Endometrial microvascular endothelial cells (primary cell): ENCODE measurements at regions not wholly inside any gene's neighbourhood (a gene's known extent, or its start where the extent isn't known, plus 50 kb on each side); places are given as distances from the start of the nearest gene placed in this dataset.
"Not testable (repeated sequence)": the region's sequence is repeated elsewhere in the genome, so short reads cannot be mapped to it uniquely, and the experiment has no call there.

Experiments
- in situ Hi-C: cut with HindIII; loops from 2 replicates; pipeline ENCODE4 v1.10.0; 2017; ENCODE audit warnings: low sequenced_read_pairs, low pct_unique_long_range_greater_than_20kb; ENCODE audit errors: inconsistent ontology term

DNA sequence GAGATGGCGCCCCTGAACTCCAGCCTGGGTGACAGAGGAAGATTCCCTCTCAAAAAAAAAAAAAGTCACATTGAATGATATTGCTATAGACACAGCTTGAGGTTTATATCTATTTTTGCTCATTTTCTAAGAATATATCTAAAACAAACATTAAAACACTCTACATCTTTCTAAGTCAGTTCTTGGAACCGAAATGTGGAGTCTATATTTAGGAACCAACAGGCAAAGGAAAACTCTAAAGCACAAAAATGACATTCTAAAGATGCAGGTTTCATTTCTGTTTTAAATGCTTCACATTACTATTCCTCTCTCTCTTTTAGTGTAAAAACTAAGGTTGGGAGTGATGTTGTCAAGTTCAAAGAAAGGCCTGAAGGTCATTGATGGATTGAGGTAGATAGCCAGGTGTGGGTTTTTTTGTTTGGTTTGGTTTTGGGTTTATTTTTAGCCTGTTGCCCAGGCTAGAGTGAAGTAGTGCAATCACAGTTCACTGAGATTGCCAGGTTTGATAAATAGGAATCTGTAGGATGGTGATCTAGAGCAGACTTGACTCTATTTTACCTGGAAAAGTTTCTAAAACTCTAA is 194.0 kb upstream of the RBBP8 start:
- in situ Hi-C loops, result no loop called here

DNA sequence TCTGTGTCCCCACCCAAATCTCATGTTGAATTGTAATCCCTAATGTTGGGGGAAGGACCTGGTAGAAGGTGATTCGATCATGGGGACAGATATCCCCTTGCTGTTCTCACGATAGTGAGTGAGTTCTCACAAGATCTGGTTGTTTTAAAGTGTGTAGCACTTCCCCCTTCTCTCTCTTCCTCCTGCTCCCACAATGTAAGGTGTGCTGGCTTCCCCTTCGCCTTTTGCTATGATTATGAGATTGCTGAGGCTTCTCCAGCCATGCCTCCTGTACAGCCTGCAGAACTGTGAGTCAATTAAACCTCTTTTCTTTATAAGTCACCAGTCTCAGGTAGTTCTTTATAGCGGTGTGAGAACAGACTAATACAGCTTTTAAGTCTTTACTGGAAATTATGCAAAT is 193.3 kb upstream of the RBBP8 start:
- in situ Hi-C loops, result no loop called here

DNA sequence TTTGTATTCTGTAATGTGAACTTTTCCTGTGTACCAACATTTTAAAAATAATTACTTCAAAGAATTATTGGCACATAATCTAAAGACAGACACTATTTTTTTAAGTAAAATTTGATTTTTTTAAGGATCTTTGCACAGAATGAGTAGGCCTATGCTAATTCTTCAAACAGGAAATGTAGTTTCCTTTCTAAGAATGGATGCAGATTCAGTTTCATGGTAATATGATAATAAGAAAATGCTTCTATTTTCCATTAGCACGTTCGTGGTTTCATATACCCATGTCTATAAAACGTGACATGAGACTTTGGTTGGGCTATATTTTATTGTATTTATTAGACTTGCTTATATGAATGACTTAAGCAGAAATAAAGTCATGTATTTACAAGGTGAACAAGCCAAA is 191.8 kb upstream of the RBBP8 start:
- in situ Hi-C loops, result no loop called here

DNA sequence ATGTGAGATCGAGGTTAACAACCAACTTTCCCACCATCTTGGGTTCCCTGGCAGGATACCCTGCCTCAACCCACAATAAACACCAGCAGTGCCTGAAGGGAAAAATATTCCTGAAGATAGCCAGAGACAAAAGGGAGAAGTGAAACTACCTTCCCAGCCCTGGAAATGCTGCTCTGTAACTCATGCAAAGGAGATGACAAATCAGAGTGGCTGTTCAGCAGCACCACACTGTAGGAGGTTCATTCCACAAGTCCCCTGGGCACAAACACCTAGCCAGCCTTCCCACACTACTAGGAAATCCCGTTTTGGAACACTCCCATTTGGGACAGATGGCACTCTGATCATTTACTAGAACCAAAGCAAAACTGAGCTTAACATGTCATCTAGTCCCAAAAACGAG is 190.7 kb upstream of the RBBP8 start:
- in situ Hi-C loops, result no loop called here

DNA sequence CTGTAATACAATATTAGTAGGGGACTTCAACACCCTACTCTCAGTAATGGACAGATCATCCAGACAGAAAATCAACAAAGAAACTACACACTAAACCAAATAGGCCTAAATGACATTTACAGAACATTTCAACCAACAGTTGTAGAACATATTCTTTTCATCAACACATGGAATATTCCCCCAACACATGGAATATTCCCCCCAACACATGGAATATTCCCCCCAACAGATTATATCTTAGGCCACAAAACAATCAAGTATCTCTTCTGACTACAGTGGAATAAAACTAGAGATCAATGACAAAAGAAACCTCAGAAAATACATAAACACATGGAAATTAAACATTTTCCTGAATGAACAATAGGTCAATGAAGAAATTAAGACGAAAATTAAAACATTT is 187.2 kb upstream of the RBBP8 start:
- in situ Hi-C loops, result no loop called here

DNA sequence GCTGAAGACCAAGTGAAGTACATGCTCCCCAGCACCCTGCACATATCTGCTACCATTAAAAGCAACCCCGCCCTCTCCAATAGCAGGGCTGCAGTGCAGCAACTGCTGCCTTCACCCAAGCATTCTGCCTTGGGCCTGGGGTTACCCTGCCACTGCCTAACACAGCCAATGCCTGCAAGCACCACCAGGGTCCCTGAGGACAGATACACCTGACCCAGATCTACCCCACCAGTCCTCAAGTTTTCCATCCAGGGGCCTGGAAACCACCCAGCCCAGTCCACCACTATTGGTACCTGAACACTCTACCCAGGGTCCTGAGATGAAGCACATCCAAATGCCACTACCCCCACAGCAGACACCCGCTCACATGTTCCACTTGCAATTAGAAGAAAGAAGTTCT is 181.1 kb upstream of the RBBP8 start:
- in situ Hi-C loops, result no loop called here

DNA sequence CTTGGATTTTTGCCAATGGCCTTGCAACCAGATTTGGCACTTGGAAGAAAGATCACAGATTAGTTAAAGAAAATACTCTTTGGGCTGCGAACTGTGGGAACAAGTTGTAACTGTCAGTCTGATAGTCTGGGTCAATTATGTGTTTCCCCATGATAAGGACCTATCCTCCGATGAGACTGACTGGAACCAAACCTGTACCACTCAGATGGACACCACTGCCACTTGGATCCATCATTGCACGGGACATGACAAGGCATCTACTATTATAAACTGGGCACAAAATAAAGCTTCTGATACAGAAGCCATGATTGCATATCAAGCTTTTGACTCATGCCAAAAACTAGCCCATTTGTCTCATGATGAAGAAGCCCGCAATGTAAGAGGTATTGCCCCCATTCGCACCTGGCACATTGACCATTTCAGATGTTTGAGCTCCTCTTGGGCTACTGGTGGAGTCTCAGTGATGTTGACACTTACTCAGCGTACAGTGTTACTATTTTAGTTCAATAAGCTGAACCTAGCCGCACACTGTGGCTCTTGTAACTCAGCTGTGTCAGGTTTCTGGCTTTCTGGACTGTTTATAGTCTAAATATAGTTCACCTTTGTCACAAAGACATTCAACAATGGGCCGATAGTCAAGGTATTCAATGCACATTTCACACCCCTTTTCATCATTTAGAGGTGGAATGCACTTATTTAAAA is 179.8 kb upstream of the RBBP8 start:
- in situ Hi-C loops, result no loop called here

DNA sequence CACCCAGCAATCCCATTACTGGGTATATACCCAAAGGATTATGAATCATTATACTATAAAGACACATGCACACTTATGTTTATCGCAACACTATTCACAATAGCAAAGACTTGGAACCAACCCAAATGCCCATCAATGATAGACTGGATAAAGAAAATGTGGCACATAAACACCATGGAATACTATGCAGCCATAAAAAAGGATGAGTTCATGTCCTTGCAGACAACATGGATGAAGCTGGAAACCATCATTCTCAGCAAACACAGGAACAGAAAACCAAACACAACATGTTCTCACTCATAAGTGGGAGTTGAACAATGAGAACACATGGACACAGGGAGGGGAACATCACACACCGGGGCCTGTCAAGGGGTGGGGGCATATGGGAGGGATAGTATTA is 169.1 kb upstream of the RBBP8 start:
- in situ Hi-C loops, result not testable (repeated sequence)

DNA sequence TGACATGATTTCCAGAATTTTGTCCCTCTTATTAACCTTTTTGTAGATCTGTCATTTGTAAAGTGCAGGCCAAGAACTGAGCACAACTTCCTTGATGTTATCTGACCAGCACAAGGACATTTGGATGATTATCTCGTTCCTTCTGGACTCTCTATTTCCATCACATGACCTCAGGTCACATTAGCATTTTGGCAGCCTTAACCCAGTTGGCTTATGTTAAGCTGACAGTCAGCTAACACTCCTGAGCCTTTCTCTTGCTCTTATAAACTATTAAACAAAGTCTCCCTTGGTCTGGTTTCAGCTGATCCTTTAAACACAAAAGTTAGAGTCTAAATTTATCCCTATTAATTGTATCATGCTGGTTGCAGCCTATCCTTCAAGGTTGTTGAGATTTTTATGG is 167.2 kb upstream of the RBBP8 start:
- in situ Hi-C loops, result no loop called here

DNA sequence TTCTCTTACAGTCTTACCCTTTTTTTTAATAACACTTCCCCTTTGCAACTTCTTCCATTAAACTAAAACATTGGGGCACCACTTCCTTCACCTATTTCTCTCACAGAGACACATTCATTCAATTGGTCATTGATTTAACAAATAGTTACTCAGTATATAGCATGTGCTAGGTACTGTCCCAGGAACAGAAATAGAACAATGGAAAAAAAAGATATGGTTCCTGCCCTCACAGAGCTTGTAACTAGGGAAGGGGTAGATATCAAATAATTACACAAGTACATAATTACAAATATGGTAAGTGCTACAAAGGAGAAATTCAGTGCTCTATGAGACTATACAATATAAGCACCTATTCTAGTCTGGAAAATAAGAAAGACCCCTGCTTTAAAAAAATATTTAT is 165.5 kb upstream of the RBBP8 start:
- in situ Hi-C loops, result no loop called here

DNA sequence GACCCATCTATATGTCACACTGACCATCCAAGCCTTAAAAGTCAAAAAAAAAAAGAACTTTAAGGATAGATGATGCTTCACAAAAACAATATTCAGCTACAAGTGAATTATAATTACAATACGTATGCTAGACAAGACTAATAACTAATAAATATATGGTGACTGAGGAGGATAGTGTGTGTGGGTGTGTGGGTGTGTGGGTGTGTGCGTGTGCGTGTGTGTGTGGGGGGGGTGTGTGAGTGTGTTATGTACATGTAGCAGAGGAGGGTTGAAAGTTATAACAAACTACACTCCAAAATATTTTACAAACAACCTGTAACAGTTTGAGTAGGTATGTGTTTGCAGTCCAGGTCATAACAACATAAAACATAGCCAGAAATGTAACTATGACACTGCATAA is 159.2 kb upstream of the RBBP8 start:
- in situ Hi-C loops, result no loop called here

DNA sequence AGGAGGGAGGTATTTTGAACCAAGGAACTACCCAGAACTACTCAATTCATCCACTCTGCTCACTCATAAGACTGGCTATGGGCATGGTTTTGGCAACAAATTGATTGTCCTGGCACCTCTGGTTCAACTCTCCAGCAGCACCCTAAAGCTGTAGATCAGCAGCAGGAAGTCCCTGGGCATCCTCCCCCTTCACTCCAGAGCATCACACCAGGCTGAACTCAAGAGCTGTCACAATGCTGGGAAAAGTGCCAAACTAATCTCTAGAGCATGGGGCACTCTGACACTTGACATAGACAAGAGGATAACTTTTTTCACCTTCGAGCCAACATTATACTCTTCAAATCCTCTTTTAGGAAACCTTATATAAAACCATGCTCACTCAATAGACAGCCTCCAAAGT is 154.1 kb upstream of the RBBP8 start:
- in situ Hi-C loops, result no loop called here

DNA sequence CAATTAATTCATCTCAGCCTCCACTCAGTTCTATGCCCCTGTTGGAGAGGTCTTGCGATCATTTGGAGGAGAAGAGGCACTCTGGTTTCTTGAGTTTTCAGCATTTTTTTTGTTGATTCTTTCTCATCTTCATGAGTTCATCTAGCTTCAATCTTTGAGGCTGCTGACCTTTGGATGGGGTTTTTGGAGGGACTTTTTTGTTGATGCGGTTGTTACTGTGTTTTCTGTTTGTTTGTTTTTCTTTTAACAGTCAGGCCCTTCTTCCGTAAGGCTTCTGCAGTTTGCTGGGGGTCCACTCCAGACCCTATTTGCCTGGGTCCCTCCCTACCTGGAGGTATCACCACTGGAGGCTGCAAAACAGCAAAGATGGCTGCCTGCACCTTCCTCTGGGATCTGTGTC is 149.9 kb upstream of the RBBP8 start:
- in situ Hi-C loops, result no loop called here

DNA sequence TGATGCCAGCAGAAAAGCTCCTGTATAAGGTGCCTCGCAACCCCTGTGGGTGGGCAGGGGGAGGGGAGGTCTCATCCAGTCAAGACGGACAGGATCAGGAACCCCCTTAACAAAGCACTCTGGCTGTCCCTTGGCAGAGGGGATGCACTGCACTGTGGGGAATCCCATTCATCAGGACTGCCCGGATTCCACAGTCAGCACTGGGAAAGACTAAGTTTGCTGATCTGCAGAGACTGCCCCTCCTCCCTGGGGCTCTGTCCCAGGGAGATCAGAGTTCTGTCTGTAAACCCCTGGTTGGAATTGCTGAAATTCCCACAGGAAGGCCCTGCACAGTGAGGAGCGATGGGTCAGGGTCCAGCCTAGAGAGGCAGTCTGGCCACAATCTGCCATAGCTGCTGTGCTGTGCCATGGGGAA is 149.5 kb upstream of the RBBP8 start:
- in situ Hi-C loops, result no loop called here

DNA sequence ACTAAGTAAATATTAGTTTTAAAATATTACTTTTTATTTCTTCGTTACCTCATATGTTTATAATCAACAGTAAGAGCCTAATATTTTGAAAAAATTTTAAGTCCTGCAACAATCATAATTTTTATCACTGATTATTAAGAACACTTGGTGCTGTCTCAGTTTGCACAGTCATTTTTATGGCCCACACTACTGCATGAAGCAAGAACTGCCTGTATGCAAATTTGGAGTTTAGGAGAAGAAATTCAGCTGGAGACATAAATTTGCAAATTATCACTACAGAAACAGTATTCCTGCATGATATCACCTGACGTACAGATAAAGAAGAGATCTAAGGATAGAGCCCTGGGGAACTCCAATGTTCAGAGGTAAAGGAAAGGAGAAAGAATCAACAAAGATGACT is 144.1 kb upstream of the RBBP8 start:
- in situ Hi-C loops, result no loop called here

DNA sequence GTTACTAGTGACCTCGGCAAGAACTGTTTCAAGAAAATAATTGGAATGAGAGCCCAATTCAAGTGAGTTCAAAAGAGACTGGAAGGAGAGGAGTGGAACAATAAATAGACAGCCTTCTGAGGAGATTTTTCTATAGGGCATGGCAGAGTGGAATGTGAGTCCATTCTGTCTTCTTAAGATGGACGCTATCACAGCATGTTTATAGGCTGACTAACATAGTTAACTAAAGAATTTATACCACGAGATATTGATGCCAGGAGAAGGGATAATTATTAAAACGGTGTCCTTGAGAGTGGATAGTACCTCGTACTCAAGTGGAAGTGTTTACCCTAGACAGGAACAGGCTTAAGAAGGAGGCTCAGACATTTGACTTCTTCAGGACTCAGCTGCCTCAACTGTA is 143.5 kb upstream of the RBBP8 start:
- in situ Hi-C loops, result no loop called here

DNA sequence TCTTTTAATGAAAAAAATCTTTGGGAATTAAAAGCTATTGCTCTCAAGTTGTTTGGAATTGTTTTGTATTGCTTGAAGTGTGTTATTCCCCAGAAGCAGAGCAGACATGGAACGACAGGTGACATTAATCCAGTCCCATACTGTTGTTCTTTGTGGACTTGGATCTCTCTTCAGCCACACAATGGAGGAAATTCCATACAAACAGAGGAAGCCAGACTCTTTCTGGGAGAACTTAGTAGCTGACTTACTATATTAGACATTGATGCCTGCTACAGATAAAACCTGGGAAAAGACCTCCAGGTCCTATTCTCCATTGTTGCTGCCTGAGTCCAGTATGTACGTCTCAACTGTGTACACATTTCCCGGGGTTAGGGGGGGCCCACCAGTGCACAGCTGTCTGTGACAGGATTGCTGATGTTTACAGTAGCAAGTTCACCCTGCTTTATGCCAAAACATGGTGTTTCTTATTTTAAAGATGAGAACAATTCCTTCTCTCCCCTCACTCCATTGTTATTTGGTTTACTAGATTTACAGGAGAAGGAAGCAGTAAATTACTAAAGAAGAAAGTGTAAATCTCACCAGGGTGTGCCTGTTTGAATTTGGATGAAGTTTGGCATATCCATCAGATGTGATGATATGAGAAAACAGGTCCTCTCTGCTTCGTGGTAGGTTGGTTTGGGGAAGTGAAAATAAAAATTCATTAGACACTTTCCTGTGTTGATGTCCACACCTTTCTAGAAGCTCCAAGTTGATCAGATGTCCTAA is 142.4 kb upstream of the RBBP8 start:
- in situ Hi-C loops, result no loop called here

DNA sequence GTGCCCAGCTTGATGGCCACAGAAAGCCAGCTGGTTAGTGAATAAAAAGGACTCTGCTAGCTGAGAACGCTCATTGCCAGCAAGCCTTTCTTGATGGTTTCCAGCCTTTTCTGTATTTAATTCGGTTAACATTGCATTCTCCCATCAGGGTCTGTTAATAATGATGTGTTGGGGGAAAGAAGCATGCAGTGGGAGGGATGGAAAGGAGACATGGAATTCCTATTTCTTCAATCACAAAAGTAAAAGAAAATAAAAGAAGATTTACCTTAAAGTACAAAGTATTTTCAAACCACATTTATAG is 141.9 kb upstream of the RBBP8 start:
- in situ Hi-C loops, result no loop called here

DNA sequence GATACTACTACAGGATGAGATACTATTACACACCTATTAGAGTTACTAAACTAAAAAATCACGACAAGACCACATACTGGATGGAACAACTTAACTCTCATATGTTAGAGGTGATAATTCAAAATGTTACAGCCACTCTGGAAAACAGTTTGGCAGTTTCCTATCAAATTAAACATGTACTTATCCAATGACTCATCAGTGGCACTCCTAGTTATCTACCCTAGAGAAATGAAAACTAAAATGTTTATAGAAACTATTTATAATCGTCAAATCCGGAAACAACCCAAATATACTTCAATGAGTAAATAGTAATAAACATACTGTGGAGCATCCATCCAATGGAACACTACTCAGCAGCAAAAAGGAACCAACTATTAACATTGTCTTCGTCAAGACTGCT is 137.0 kb upstream of the RBBP8 start:
- in situ Hi-C loops, result no loop called here

DNA sequence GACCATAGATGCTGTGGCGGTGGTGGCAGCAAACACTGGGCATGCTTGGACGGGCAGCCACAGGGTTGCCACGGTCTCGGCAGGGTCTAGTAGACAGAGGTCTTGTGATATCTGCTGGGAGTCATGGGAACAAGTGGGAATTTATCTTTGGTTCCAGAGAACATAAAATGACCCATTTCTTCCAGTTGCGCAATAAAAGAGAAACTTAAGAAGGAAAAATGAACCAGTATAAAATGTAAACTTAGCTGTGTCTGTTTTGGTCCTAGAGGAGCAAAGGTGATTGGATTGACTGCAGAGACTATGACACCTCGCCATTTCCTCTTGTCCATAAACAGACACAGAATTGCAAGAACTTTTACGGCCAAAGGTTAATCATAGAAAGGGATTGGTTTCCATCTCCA is 132.6 kb upstream of the RBBP8 start:
- in situ Hi-C loops, result no loop called here
